Lung (tissue), 11 donors: ENCODE measurements at regions not wholly inside any gene's neighbourhood (a gene's known extent, or its start where the extent isn't known, plus 50 kb on each side); places are given as distances from the start of the nearest gene placed in this dataset.

Experiments used
- ATAC-seq: fragments of 200-7000 bp; cut with Tn5 transposase; one replicate; pipeline ENCODE4 v1.9.1; 2020; ENCODE audit warnings: moderate number of reproducible peaks; ENCODE audit not compliant: insufficient read depth, low FRiP score
- DNase-seq, 3 donors: peaks; one replicate each; pipeline ENCODE4 v3.0.0-alpha.2; 2013 to 2017
- H3K27ac ChIP-seq, 2 donors: one replicate each; pipeline ENCODE4 v1.5.1; 2013; ENCODE audit warnings: mild to moderate bottlenecking in 2 of 2, moderate library complexity in 2 of 2, control low read depth in 1 of 2, inconsistent platforms in 1 of 2, low read depth in 1 of 2, low read length in 1 of 2
- H3K27me3 ChIP-seq, 3 donors: one replicate each; pipeline ENCODE4 v1.5.1; 2013; ENCODE audit warnings: low read length in 2 of 3; ENCODE audit not compliant: control insufficient read depth in 3 of 3, insufficient read depth in 3 of 3
- H3K36me3 ChIP-seq, 4 donors: one replicate each; pipeline ENCODE4 v1.5.1; 2013; ENCODE audit warnings: low read length in 4 of 4, mild to moderate bottlenecking in 1 of 4, moderate library complexity in 1 of 4; ENCODE audit not compliant: control insufficient read depth in 4 of 4, insufficient read depth in 4 of 4
- H3K4me1 ChIP-seq, 5 donors: one replicate each; pipeline ENCODE4 v1.5.1; 2013; ENCODE audit warnings: low read length in 5 of 5, mild to moderate bottlenecking in 2 of 5, moderate library complexity in 1 of 5; ENCODE audit not compliant: control insufficient read depth in 5 of 5, insufficient read depth in 5 of 5
- H3K4me3 ChIP-seq: one replicate; pipeline ENCODE4 v1.5.1; 2013; ENCODE audit warnings: mild to moderate bottlenecking, control low read depth, moderate library complexity
- H3K9ac ChIP-seq, 2 donors: one replicate each; pipeline ENCODE4 v1.5.1; 2013; ENCODE audit warnings: low read length in 2 of 2, control low read depth in 1 of 2; ENCODE audit not compliant: insufficient read depth in 1 of 2
- H3K9me3 ChIP-seq, 4 donors: one replicate each; pipeline ENCODE4 v1.5.1; 2013; ENCODE audit warnings: low read length in 3 of 4, mild to moderate bottlenecking in 1 of 4, moderate library complexity in 1 of 4; ENCODE audit not compliant: control insufficient read depth in 4 of 4, insufficient read depth in 3 of 4
- WGBS, 2 donors: extraction: QIAGEN DNeasy Blood & Tissue Kit; methylation state at CpG; one replicate each; pipeline ENCODE4 v1.1.7; 2013; 5-methylcytosine and 5-hydroxymethylcytosine counted together
- TF ChIP-seq, protein P1 (sequence below): IDR thresholded peaks from 2 replicates; pipeline ENCODE4 v1.5.1; 2012; ENCODE audit warnings: mild to moderate bottlenecking; ENCODE audit errors: control extremely low read depth, extremely low read depth
- donor health status: control.
- donor health status: control.
- donor health status: Bipolar disorder and iron deficiency.
- donor health status: healthy.
- donor health status: DM: yes; HTN: yes; CAD: no.

DNA sequence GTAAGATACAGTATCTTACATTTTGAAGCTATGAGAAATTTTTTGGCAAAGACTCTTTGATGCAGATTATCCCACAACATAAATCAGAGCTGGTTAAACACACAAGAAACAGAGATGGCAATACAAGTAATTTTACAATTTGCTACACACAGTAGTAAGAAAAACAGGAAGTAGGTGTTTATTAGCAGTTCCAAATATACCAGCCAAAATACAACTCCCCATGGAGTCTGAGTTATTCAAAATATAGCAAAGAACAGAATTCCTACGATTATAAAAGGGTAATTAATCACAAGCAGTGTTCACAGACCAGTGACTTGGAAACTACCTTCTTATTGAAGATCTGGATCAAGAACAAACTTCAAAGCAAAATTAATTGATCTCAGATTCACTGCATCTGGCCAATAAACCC lies 83.9 kb downstream of the BMP4 start:
- TF ChIP-seq, protein P1, sequence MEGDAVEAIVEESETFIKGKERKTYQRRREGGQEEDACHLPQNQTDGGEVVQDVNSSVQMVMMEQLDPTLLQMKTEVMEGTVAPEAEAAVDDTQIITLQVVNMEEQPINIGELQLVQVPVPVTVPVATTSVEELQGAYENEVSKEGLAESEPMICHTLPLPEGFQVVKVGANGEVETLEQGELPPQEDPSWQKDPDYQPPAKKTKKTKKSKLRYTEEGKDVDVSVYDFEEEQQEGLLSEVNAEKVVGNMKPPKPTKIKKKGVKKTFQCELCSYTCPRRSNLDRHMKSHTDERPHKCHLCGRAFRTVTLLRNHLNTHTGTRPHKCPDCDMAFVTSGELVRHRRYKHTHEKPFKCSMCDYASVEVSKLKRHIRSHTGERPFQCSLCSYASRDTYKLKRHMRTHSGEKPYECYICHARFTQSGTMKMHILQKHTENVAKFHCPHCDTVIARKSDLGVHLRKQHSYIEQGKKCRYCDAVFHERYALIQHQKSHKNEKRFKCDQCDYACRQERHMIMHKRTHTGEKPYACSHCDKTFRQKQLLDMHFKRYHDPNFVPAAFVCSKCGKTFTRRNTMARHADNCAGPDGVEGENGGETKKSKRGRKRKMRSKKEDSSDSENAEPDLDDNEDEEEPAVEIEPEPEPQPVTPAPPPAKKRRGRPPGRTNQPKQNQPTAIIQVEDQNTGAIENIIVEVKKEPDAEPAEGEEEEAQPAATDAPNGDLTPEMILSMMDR, result no peak
- Histone ChIP-seq H3K9me3 (no peaks in the 10 kb centered on the region), H3K4me3 (no peak overlapping the region), H3K36me3 (no peaks in the 10 kb centered on the region), H3K9ac (no peak overlapping the region), H3K27ac (no peak overlapping the region), H3K27me3 (no peaks in the 10 kb centered on the region), H3K4me1 (peaks cover 0 to 22% (median 3%) of the 10 kb centered on the region in 5 donors)
- peak in 2 of 3 donors; percentile 82 to 91 for DNase-seq
- ATAC-seq, result no peak
- WGBS, 2 donors, result 36 to 49% methylated on average over 1 of the region's 1 CpG

DNA sequence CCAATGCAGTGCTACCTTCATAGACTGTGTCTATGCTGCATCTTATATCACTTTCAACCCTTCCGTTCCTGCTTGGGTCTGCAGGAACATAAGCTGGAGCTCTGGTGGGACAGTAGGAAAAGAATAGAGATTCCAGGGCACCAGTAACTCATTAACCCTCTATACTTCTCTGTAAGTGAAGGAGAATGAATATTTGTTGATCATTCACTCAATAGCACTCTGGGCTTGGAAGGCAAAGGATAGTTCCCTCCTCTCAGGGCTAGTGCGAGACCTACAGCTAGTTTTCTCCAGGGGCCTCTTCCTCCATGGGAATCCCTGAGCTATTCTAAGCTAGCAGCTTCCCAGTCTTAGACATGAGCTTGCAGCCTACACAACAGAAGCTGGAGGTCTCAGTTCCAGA lies 84.7 kb downstream of the BMP4 start:
- ATAC-seq, result no peak

DNA sequence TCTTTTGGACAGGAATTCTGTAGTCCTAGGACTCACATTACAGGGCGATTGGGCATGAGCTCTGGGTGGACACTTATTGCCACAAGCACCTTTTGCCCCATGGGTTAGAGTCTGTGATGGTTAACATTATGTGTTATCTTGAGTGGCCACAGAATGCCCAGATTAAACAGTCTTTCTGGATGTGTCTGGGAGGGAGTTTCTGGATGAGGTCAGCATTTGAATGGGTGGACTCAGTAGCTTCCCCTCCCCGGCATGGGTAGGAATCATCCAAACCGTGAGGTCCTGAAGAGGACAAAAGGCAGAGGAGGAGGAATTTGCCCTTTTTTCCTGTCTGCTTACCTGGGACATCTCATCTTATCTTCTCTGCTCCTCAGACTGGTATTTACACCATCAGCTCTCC lies 85.6 kb downstream of the BMP4 start:
- 83 to 86% methylated on average over 3 of the region's 3 CpGs for WGBS, 2 donors
- no peaks in the 10 kb centered on the region for H3K9me3 ChIP-seq

More for the DNA sequence above, 84.7 kb downstream of the BMP4 start:
- Histone ChIP-seq H3K4me1 (peaks cover 0 to 22% (median 3%) of the 10 kb centered on the region in 5 donors), H3K27me3 (no peaks in the 10 kb centered on the region), H3K4me3 (no peak overlapping the region), H3K9me3 (no peaks in the 10 kb centered on the region), H3K9ac (no peak overlapping the region), H3K27ac (no peak overlapping the region), H3K36me3 (no peaks in the 10 kb centered on the region)
- peak in 1 of 3 donors; percentile 49 for DNase-seq
- 68 to 78% methylated on average over 2 of the region's 2 CpGs for WGBS, 2 donors
- TF ChIP-seq, protein P1, result no peak

DNA sequence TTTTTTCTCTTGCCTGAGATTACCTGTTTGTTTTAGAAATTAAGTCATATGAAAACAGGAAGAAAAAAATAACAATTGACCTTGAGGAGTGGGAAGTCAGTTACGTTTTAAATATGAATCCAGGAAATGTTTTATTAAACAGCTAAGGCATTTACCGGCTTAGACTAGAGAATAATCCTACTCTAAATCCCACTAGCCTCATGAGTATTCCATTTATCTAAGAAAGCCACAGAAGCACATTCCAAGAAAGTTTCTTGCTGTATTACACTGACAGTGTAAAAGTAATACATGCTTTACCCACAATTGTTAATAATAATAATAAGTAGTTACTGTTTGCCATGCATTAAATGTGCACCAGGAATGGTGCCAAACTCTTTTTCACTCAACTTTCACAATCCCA lies 90.9 kb downstream of the BMP4 start:
- no peak overlapping the region for H3K4me3 ChIP-seq
- WGBS, 2 donors, result 38 to 49% methylated on average over 2 of the region's 2 CpGs
- TF ChIP-seq, protein P1, result no peak
- no peak for ATAC-seq
- no peaks in the 10 kb centered on the region for H3K36me3 ChIP-seq
- H3K27me3 ChIP-seq, result no peaks in the 10 kb centered on the region
- H3K9ac ChIP-seq, result no peak overlapping the region
- no peaks in the 10 kb centered on the region for H3K9me3 ChIP-seq
- H3K4me1 ChIP-seq, result no peaks in the 10 kb centered on the region
- no peak overlapping the region for H3K27ac ChIP-seq
- DNase-seq, result no peak

More for the DNA sequence above, 85.6 kb downstream of the BMP4 start:
- TF ChIP-seq, protein P1, result no peak
- H3K27ac ChIP-seq, result no peak overlapping the region
- H3K36me3 ChIP-seq, result no peaks in the 10 kb centered on the region
- no peaks in the 10 kb centered on the region for H3K27me3 ChIP-seq
- peaks cover 0 to 22% (median 3%) of the 10 kb centered on the region in 5 donors for H3K4me1 ChIP-seq
- ATAC-seq, result no peak
- H3K4me3 ChIP-seq, result no peak overlapping the region
- H3K9ac ChIP-seq, result no peak overlapping the region
- no peak for DNase-seq
